ENCODE measurements at regions not wholly inside any gene's neighbourhood (a gene's known extent, or its start where the extent isn't known, plus 50 kb on each side); places are given as distances from the start of the nearest gene placed in this dataset.
"Not testable (repeated sequence)": the region's sequence is repeated elsewhere in the genome, so short reads cannot be mapped to it uniquely, and the experiment has no call there.

DNA sequence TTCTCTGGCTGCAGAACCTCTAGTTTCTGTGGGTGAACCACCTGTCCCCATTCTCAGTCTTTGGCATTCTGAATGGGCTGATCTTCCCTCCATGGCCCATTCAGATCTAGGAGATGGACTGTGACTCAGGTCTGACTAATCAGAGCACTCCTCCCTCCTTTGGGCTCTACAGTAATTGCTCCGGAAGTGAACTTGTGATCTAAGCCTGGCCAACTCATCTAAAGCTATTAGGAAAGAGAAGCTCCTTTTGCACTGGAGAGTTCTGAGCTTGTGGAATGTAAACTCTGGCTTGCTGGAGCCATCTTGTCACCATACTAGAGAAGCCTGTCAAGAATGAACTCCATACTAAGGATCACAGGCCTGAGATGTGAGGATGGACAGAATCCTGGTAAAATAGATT, 168.2 kb downstream of the SUDS3 start:
- H3K27ac ChIP-seq: no peak overlapping the region
- no peaks in the 10 kb centered on the region for H3K9me2 ChIP-seq (ENCODE audit: insufficient read depth)
- H3K9me3 ChIP-seq (ENCODE audit: insufficient read depth, low read depth): no peaks in the 10 kb centered on the region
- intact Hi-C loops (cut with micrococcal nuclease; ENCODE audit: unreplicated experiment): no loop called here
- H3K4me3 ChIP-seq: no peak overlapping the region
- H3F3A ChIP-seq (ENCODE audit: insufficient read depth, low read depth): no peaks in the 10 kb centered on the region
- ChIA-PET CTCF (no interaction called here), POLR2A (ENCODE audit: unreplicated experiment) (no interaction called here)
- no peaks in the 10 kb centered on the region for H3K36me3 ChIP-seq (ENCODE audit: low read depth)
- no peaks in the 10 kb centered on the region for H3K79me2 ChIP-seq (ENCODE audit: low read depth)
- no peak overlapping the region for H3K4me2 ChIP-seq
- H4K20me1 ChIP-seq (ENCODE audit: insufficient read depth): no peaks in the 10 kb centered on the region
- H3K27me3 ChIP-seq (ENCODE audit: insufficient read depth, low read depth): 0 out of 2 replicates have a peak, but pooled peaks cover 6% of the 10 kb centered on the region
- BruUV-seq (replicated peaks): no TSS peak
- H2AFZ ChIP-seq: no peak overlapping the region
- DNase-seq: no peak
- no peaks in the 10 kb centered on the region for H3K4me1 ChIP-seq (replicated peaks; ENCODE audit: insufficient read depth)
- TF ChIP-seq, protein P1, sequence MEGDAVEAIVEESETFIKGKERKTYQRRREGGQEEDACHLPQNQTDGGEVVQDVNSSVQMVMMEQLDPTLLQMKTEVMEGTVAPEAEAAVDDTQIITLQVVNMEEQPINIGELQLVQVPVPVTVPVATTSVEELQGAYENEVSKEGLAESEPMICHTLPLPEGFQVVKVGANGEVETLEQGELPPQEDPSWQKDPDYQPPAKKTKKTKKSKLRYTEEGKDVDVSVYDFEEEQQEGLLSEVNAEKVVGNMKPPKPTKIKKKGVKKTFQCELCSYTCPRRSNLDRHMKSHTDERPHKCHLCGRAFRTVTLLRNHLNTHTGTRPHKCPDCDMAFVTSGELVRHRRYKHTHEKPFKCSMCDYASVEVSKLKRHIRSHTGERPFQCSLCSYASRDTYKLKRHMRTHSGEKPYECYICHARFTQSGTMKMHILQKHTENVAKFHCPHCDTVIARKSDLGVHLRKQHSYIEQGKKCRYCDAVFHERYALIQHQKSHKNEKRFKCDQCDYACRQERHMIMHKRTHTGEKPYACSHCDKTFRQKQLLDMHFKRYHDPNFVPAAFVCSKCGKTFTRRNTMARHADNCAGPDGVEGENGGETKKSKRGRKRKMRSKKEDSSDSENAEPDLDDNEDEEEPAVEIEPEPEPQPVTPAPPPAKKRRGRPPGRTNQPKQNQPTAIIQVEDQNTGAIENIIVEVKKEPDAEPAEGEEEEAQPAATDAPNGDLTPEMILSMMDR (conservative IDR thresholded peaks at IDR 0.05): no peak
- TF ChIP-seq EZH2 (IDR thresholded peaks at IDR 0.05; ENCODE audit: low read depth): no peak

DNA sequence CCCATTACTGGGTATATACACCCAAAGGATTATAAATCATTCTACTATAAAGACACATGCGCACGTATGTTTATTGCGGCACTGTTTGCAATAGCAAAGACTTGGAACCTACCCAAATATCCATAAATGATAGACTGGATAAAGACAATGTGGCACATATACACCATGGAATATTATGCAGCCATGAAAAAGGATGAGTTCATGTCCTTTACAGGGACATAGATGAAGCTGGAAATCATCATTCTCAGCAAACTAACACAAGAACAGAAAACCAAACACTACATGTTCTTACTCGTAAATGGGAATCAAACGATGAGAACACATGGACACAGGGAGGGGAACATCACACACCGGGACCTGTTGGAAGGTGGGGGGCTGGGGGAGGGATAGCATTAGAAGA, 171.3 kb downstream of the SUDS3 start:
- intact Hi-C loops (cut with micrococcal nuclease; ENCODE audit: unreplicated experiment); H3K4me2 ChIP-seq; H3F3A ChIP-seq (ENCODE audit: insufficient read depth, low read depth); H3K27ac ChIP-seq; H3K4me3 ChIP-seq; H2AFZ ChIP-seq; H3K9me2 ChIP-seq (ENCODE audit: insufficient read depth); H3K79me2 ChIP-seq (ENCODE audit: low read depth); H3K27me3 ChIP-seq (ENCODE audit: insufficient read depth, low read depth); H3K9me3 ChIP-seq (ENCODE audit: insufficient read depth, low read depth); H3K4me1 ChIP-seq (replicated peaks; ENCODE audit: insufficient read depth); H4K20me1 ChIP-seq (ENCODE audit: insufficient read depth); BruUV-seq (replicated peaks); POLR2A ChIA-PET (ENCODE audit: unreplicated experiment); H3K36me3 ChIP-seq (ENCODE audit: low read depth); CTCF ChIA-PET; DNase-seq: not testable (repeated sequence)

DNA sequence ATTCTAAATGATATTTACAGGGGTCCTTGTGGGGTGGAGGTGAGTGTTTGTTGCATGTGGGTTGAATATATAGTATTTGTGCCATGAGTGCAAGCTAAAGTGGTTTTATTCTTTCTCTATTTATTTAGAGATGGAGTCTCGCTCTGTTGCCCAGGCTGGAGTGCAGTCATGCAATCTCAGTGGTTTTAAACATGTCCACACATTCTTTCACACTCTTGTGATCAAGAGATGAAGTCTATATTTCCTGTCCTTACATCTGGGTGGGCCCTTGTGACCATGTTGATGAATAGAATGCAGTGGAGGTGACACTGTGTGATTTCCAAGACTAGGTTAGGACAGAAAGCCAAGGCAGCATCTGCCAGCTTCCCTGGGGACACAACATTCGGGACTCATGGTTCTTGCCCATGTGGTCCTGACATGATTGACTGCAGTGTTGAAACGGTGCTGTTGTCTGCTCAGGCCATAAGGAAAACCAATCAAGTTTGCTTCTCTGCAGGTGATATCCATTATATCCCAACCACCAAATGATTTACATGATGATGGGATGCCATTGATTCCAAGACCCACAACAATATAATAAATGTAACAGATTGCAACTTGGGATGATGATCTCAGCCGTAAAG, 172.6 kb downstream of the SUDS3 start:
- no TSS peak for BruUV-seq (replicated peaks)
- H3F3A ChIP-seq (ENCODE audit: insufficient read depth, low read depth): no peaks in the 10 kb centered on the region
- ChIA-PET POLR2A (ENCODE audit: unreplicated experiment) (no interaction called here), CTCF (no interaction called here)
- H3K4me2 ChIP-seq: no peak overlapping the region
- DNase-seq: no peak
- no peaks in the 10 kb centered on the region for H3K79me2 ChIP-seq (ENCODE audit: low read depth)
- no peaks in the 10 kb centered on the region for H3K36me3 ChIP-seq (ENCODE audit: low read depth)
- intact Hi-C loops (cut with micrococcal nuclease; ENCODE audit: unreplicated experiment): no loop called here
- no peaks in the 10 kb centered on the region for H3K9me2 ChIP-seq (ENCODE audit: insufficient read depth)
- no peaks in the 10 kb centered on the region for H3K9me3 ChIP-seq (ENCODE audit: insufficient read depth, low read depth)
- TF ChIP-seq, protein P1 (conservative IDR thresholded peaks at IDR 0.05): no peak
- no peak for TF ChIP-seq EZH2 (IDR thresholded peaks at IDR 0.05; ENCODE audit: low read depth)
- H3K4me1 ChIP-seq (replicated peaks; ENCODE audit: insufficient read depth): no peaks in the 10 kb centered on the region
- no peak overlapping the region for H2AFZ ChIP-seq
- no peak overlapping the region for H3K27ac ChIP-seq
- H3K27me3 ChIP-seq (ENCODE audit: insufficient read depth, low read depth): no peaks in the 10 kb centered on the region
- no peak overlapping the region for H3K4me3 ChIP-seq
- no peaks in the 10 kb centered on the region for H4K20me1 ChIP-seq (ENCODE audit: insufficient read depth)

DNA sequence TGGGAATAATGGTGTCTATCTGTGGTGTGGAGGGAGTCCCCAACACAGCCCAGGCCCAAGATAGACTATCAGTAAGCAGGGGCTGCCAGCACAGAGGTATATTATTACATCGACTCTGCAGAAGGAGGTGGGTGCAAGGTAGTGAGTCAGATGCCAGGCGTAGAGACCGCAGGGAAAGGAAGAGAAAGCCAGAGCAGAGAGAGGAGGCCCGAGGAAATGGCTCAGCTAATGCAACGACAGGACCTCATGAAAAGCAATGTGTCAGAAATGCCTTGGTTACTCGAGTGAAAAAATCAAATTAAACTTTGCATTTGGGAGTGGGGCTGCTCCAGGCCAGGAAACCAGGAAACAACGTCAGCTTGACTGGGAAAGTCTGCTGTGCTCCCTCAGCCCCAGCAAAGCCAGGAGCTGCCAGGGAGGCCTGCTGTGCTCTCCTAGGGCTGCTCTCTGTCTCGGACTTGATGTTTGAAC, 173.2 kb downstream of the SUDS3 start:
- Histone ChIP-seq H4K20me1 (ENCODE audit: insufficient read depth) (no peaks in the 10 kb centered on the region), H3K9me3 (ENCODE audit: insufficient read depth, low read depth) (no peaks in the 10 kb centered on the region), H3K4me3 (no peak overlapping the region), H3K36me3 (ENCODE audit: low read depth) (no peaks in the 10 kb centered on the region), H3K79me2 (ENCODE audit: low read depth) (no peaks in the 10 kb centered on the region), H3K27ac (no peak overlapping the region), H3K4me2 (no peak overlapping the region), H3K27me3 (ENCODE audit: insufficient read depth, low read depth) (no peaks in the 10 kb centered on the region), H3F3A (ENCODE audit: insufficient read depth, low read depth) (no peaks in the 10 kb centered on the region), H3K4me1 (replicated peaks; ENCODE audit: insufficient read depth) (no peaks in the 10 kb centered on the region), H3K9me2 (ENCODE audit: insufficient read depth) (no peaks in the 10 kb centered on the region), H2AFZ (no peak overlapping the region)
- CTCF ChIA-PET: no interaction called here
- DNase-seq: no peak
- intact Hi-C loops (cut with micrococcal nuclease; ENCODE audit: unreplicated experiment): no loop called here
- BruUV-seq (replicated peaks): no TSS peak
- POLR2A ChIA-PET (ENCODE audit: unreplicated experiment): no interaction called here
- TF ChIP-seq EZH2 (IDR thresholded peaks at IDR 0.05; ENCODE audit: low read depth): no peak
- TF ChIP-seq, protein P1 (conservative IDR thresholded peaks at IDR 0.05): no peak

All from PC-9 (cell line).